K562 (cell line): ENCODE measurements at regions not wholly inside any gene's neighbourhood (a gene's known extent, or its start where the extent isn't known, plus 50 kb on each side); places are given as distances from the start of the nearest gene placed in this dataset.

Experiments used
- ATAC-seq: fragments of 200-7000 bp; cut with Tn5 transposase; 3 replicates; pipeline ENCODE4 v1.9.1; 2020; ENCODE audit warnings: moderate library complexity
- BruUV-seq: library from RNA; stranded (reverse); fragments of 400-500 nt; replicated peaks from 2 replicates; lab custom pipeline; 2021; lab: Mats Ljungman, UMichigan
- CTCF ChIA-PET: fragments of 300-600 bp; formaldehyde crosslinking; extraction: SDS; loops from one replicate; lab custom pipeline; 2021; ENCODE audit warnings: low intra/inter-chr PET ratio; lab: Yijun Ruan, JAX
- POLR2A ChIA-PET: fragments of 300-600, 350-650 bp; sonication (Branson Sonifier 250); formaldehyde crosslinking; extraction: SDS; loops from one replicate; lab custom pipeline; 2021; ENCODE audit warnings: antibody characterized with exemption, inconsistent platforms; lab: Yijun Ruan, JAX
- DNase-seq, 4 experiments: peaks; one replicate each; pipeline versions ENCODE4 v3.0.0 to v3.0.0-alpha.2; 2011 to 2018; ENCODE audit warnings: low spot score in 3 of 4, mixed read lengths in 3 of 4; ENCODE audit errors: extremely low read depth in 1 of 4
- FAIRE-seq: peaks from 2 replicates; lab custom pipeline; 2011; peaks lifted over from hg19 to GRCh38; lab: Jason Lieb, UNC
- H2AFZ ChIP-seq: 2 replicates; pipeline ENCODE4 v1.6.0; 2011; ENCODE audit warnings: low read depth, low read length, control low read depth, inconsistent platforms
- H3K27ac ChIP-seq: fragments of 200-600 bp; 3 replicates; pipeline ENCODE4 v1.8.0; 2011; ENCODE audit warnings: low read depth, mild to moderate bottlenecking, control low read depth, inconsistent platforms, low read length, moderate library complexity, mixed read lengths; ENCODE audit errors: extremely low read depth
- H3K27me3 ChIP-seq, 2 experiments: fragments of 300-600 bp in 1 of 2; 2 replicates in 1 of 2; 3 replicates in 1 of 2; pipeline versions ENCODE4 v1.6.0 to v1.8.0; 2011; ENCODE audit warnings: inconsistent platforms in 2 of 2, low read length in 2 of 2, mild to moderate bottlenecking in 1 of 2, mixed read lengths in 1 of 2, moderate library complexity in 1 of 2; ENCODE audit not compliant: control insufficient read depth in 2 of 2, insufficient read depth in 2 of 2
- H3K36me3 ChIP-seq: fragments of 300-600 bp; 3 replicates; pipeline ENCODE4 v1.8.0; 2011; ENCODE audit warnings: mild to moderate bottlenecking, low read length, inconsistent platforms; ENCODE audit not compliant: control insufficient read depth, insufficient read depth
- H3K4me1 ChIP-seq, 2 experiments: fragments of 200-600 bp in 1 of 2; replicated peaks in 1 of 2; 2 replicates in 1 of 2; 3 replicates in 1 of 2; pipeline versions ENCODE4 v1.5.1 to v1.8.0; 2011; ENCODE audit warnings: inconsistent platforms in 2 of 2, low read length in 2 of 2, mild to moderate bottlenecking in 1 of 2, mixed read lengths in 1 of 2, moderate library complexity in 1 of 2; ENCODE audit not compliant: control insufficient read depth in 2 of 2, insufficient read depth in 2 of 2
- H3K4me2 ChIP-seq: 2 replicates; pipeline ENCODE4 v1.6.1; 2011; ENCODE audit warnings: low read length, control low read depth, inconsistent platforms, mixed read lengths; ENCODE audit not compliant: insufficient read depth
- H3K4me3 ChIP-seq: fragments of 200-600 bp; sonication (generic), shearing (Covaris generic); 2 replicates; pipeline ENCODE4 v1.5.1; 2016; ENCODE audit warnings: control low read depth, inconsistent platforms
- H3K79me2 ChIP-seq: fragments of 200-600 bp; 3 replicates; pipeline ENCODE4 v1.8.0; 2011; ENCODE audit warnings: low read length, inconsistent platforms; ENCODE audit not compliant: control insufficient read depth, insufficient read depth
- H3K9ac ChIP-seq, 2 experiments: 2 replicates each; pipeline versions ENCODE4 v1.6.0 to v1.6.1; 2011; ENCODE audit warnings: low read depth in 2 of 2, low read length in 2 of 2, control low read depth in 1 of 2, inconsistent platforms in 1 of 2, mild to moderate bottlenecking in 1 of 2, mixed read lengths in 1 of 2; ENCODE audit not compliant: insufficient read depth in 1 of 2
- H3K9me1 ChIP-seq: one replicate; pipeline ENCODE4 v1.6.0; 2011; ENCODE audit warnings: inconsistent platforms, mild to moderate bottlenecking, low read length, moderate library complexity; ENCODE audit not compliant: control insufficient read depth, insufficient read depth
- H3K9me3 ChIP-seq: replicated peaks from 2 replicates; pipeline ENCODE4 v1.5.1; 2011; ENCODE audit warnings: low read depth, low read length, inconsistent platforms; ENCODE audit not compliant: control insufficient read depth, insufficient read depth
- H4K20me1 ChIP-seq: replicated peaks from 2 replicates; pipeline ENCODE4 v1.6.1; 2011; ENCODE audit warnings: low read length, inconsistent platforms, mixed read lengths; ENCODE audit not compliant: control insufficient read depth, insufficient read depth
- ADNP ChIP-seq: fragments of 200-800 bp; sonication (Bioruptor generic); IDR thresholded peaks from 2 replicates; pipeline ENCODE4 v1.6.1; 2016; ENCODE audit warnings: missing genetic modification characterization, missing compliant biosample characterization
- ATF4 ChIP-seq: fragments of 450-650 bp; formaldehyde crosslinking; IDR thresholded peaks from 2 replicates; pipeline ENCODE4 v1.4.0; 2022; ENCODE audit warnings: mild to moderate bottlenecking, moderate library complexity
- EZH2 ChIP-seq: IDR thresholded peaks from 2 replicates; pipeline ENCODE4 v1.6.1; 2012; ENCODE audit warnings: low read depth, mild to moderate bottlenecking, inconsistent platforms, low read length, borderline replicate concordance
- KLF6 ChIP-seq: fragments of 250-450 bp; sonication (Bioruptor Pico); IDR thresholded peaks from 2 replicates; pipeline ENCODE4 v1.4.0; 2020; ENCODE audit warnings: mild to moderate bottlenecking, moderate library complexity, borderline replicate concordance
- NEUROD1 ChIP-seq: fragments of 150-350 bp; IDR thresholded peaks from 2 replicates; pipeline ENCODE4 v1.6.1; 2014; ENCODE audit warnings: borderline replicate concordance, low read length, low read depth; ENCODE audit not compliant: partially characterized antibody
- NUFIP1 ChIP-seq: fragments of 450-650 bp; IDR thresholded peaks from 2 replicates; pipeline ENCODE4 v1.6.1; 2018; ENCODE audit not compliant: partially characterized antibody
- SMARCB1 ChIP-seq: IDR thresholded peaks from 2 replicates; pipeline ENCODE4 v1.6.1; 2011; ENCODE audit warnings: improper control_type of control experiment, low read depth; ENCODE audit not compliant: insufficient read length
- TCFL5 ChIP-seq: fragments of 250-450 bp; sonication (Bioruptor Pico); conservative IDR thresholded peaks from 2 replicates; pipeline ENCODE4 v1.6.1; 2021; ENCODE audit warnings: mild to moderate bottlenecking, moderate library complexity, matching md5 sums
- ZFP36 ChIP-seq: fragments of 150-350 bp; IDR thresholded peaks from 2 replicates; pipeline ENCODE4 v1.6.1; 2018; ENCODE audit warnings: low read length, low read depth; ENCODE audit not compliant: partially characterized antibody
- ZNF12 ChIP-seq: sonication (generic); formaldehyde crosslinking; IDR thresholded peaks from 2 replicates; pipeline ENCODE4 v1.4.0; 2020; ENCODE audit warnings: mild to moderate bottlenecking, missing genetic modification reagents
- ZNF589 ChIP-seq: fragments of 200-800 bp; sonication (Bioruptor generic); IDR thresholded peaks from 2 replicates; pipeline ENCODE4 v1.6.1; 2016; ENCODE audit warnings: low read depth, missing genetic modification characterization, missing compliant biosample characterization
- WGBS: fragments of 100-300 bp; shearing (Covaris generic); methylation state at CpG from one replicate; pipeline ENCODE4 v1.1.6; 2016; ENCODE audit warnings: low coverage, mixed read lengths; ENCODE audit not compliant: insufficient coverage; ENCODE audit errors: missing lambda C conversion rate; 5-methylcytosine and 5-hydroxymethylcytosine counted together
- in situ Hi-C: fragments of 300-500 bp; cut with MboI; formaldehyde crosslinking; loops from 4 replicates; pipeline ENCODE4 v1.15.0; 2018; ENCODE audit warnings: inconsistent platforms, mixed read lengths
- intact Hi-C: fragments of 100-400 bp; cut with micrococcal nuclease; formaldehyde crosslinking; loops from 2 replicates; pipeline ENCODE4 v1.14.2; 2022

- Histone ChIP-seq H3K27me3 (no peaks in the 10 kb centered on the region), H3K9me3 (no peaks in the 10 kb centered on the region), H3K4me1 (no peaks in the 10 kb centered on the region), H3K9ac (no peak overlapping the region), H3K4me2 (no peak overlapping the region), H3K27ac (no peak overlapping the region), H3K4me3 (no peak overlapping the region), H3K79me2 (no peaks in the 10 kb centered on the region), H3K9me1 (no peaks in the 10 kb centered on the region), H4K20me1 (no peaks in the 10 kb centered on the region), H3K36me3 (no peaks in the 10 kb centered on the region), H2AFZ (no peak overlapping the region)
- DNase-seq (no peak), FAIRE-seq (no peak), ATAC-seq (no peak)
- in situ Hi-C loops: no loop called here
- TF ChIP-seq ATF4 (no peak), ZNF589 (CRISPR knock-in tag) (no peak), NEUROD1 (no peak), ZFP36 (no peak), ZNF12 (CRISPR knock-in tag) (no peak), SMARCB1 (no peak), ADNP (tag) (no peak), NUFIP1 (no peak), KLF6 (no peak), EZH2 (no peak), TCFL5 (CRISPR knock-in tag) (no peak)
- ChIA-PET CTCF (no interaction called here), POLR2A (interaction anchor here (0.6 kb wide), 1 partner anchor 10 kb away, joined by 3 read pairs; no protein-coding TSS in a partner anchor)
- BruUV-seq: no TSS peak
- WGBS: 0% methylated on average over 2 of the region's 2 CpGs
- intact Hi-C loops: no loop called here
Observed at GRCh38 chr19:28297036-28297435, 915.9 kb downstream of the UQCRFS1 start.
